Body of pancreas (tissue), 4 donors: ENCODE measurements at regions not wholly inside any gene's neighbourhood (a gene's known extent, or its start where the extent isn't known, plus 50 kb on each side); places are given as distances from the start of the nearest gene placed in this dataset.

Experiments used
- ATAC-seq: fragments of 150-250 bp; one replicate; pipeline ENCODE4 v1.9.1; 2016
- DNase-seq, 4 donors: peaks; one replicate each; pipeline ENCODE4 v3.0.0-alpha.2; 2019
- H3K27ac ChIP-seq, 4 donors: fragments of 200-600 bp; sonication (generic); 1 replicate in 3 of 4; 2 replicates in 1 of 4; pipeline versions ENCODE4 v1.5.1 to v1.6.1; 2016 to 2019; ENCODE audit warnings: mild to moderate bottlenecking in 1 of 4, mixed read lengths in 1 of 4, moderate library complexity in 1 of 4
- H3K27me3 ChIP-seq, 2 donors: fragments of 200-600 bp; sonication (generic); one replicate each; pipeline ENCODE4 v1.6.0; 2016; ENCODE audit warnings: mild to moderate bottlenecking in 1 of 2
- H3K36me3 ChIP-seq, 2 donors: fragments of 200-600 bp; sonication (generic); replicated peaks in 1 of 2; 2 replicates each; pipeline ENCODE4 v1.5.1; 2016; ENCODE audit warnings: low read depth in 2 of 2; ENCODE audit not compliant: insufficient read depth in 1 of 2
- H3K4me1 ChIP-seq: fragments of 200-600 bp; sonication (generic); one replicate; pipeline ENCODE4 v1.6.0; 2016
- H3K4me3 ChIP-seq, 2 donors: fragments of 200-600 bp; sonication (generic); 1 replicate in 1 of 2; 2 replicates in 1 of 2; pipeline ENCODE4 v1.5.1; 2016 to 2019
- H3K9me3 ChIP-seq, 3 donors: fragments of 200-600 bp; sonication (generic); 1 replicate in 2 of 3; 2 replicates in 1 of 3; pipeline ENCODE4 v1.5.1; 2016
- CTCF ChIP-seq, 7 experiments: fragments of 450-650 bp in 4 of 7; fragments of 200-600 bp in 3 of 7; sonication (generic) in 3 of 7; IDR thresholded peaks; one replicate each; pipeline ENCODE4 v1.5.1; 2016 to 2019; ENCODE audit warnings: antibody characterized with exemption in 7 of 7
- POLR2A ChIP-seq, 3 donors: fragments of 450-650 bp; IDR thresholded peaks; one replicate each; pipeline ENCODE4 v1.6.1; 2016; ENCODE audit warnings: antibody characterized with exemption in 3 of 3, mild to moderate bottlenecking in 2 of 3
- WGBS, 2 donors: methylation state at CpG; one replicate each; pipeline ENCODE4 v1.1.5; 2017; 5-methylcytosine and 5-hydroxymethylcytosine counted together
- intact Hi-C: fragments of 100-400 bp; cut with DNase I; formaldehyde crosslinking; loops from one replicate; pipeline ENCODE4 v1.15.1; 2023

- no peak for ATAC-seq
- intact Hi-C loops, result no loop called here
These were observed 52.9 kb upstream of the PDGFRA start for GRCh38 chr4:54176202-54176601.

More at GRCh38 chr4:54176202-54176601, 52.9 kb upstream of the PDGFRA start:
- no peak overlapping the region for H3K4me3 ChIP-seq
- no peaks in the 10 kb centered on the region for H3K9me3 ChIP-seq
- no peaks in the 10 kb centered on the region for H3K36me3 ChIP-seq
- no peak overlapping the region for H3K27ac ChIP-seq
- WGBS, 2 donors, result 51 to 55% methylated on average over 2 of the region's 2 CpGs
- no peaks in the 10 kb centered on the region for H3K27me3 ChIP-seq
- no peaks in the 10 kb centered on the region for H3K4me1 ChIP-seq
- TF ChIP-seq CTCF (IDR thresholded peaks at IDR 0.05) (no peak), POLR2A (IDR thresholded peaks at IDR 0.05) (no peak)
- DNase-seq, result no peak
